Prostate gland (tissue), 2 donors: ENCODE measurements at regions not wholly inside any gene's neighbourhood (a gene's known extent, or its start where the extent isn't known, plus 50 kb on each side); places are given as distances from the start of the nearest gene placed in this dataset.

Experiments
- POLR2A ChIP-seq: fragments of 450-650 bp; IDR thresholded peaks from one replicate; pipeline ENCODE4 v1.6.1; 2016; ENCODE audit warnings: antibody characterized with exemption, mild to moderate bottlenecking
- POLR2AphosphoS5 ChIP-seq: sonication (generic); formaldehyde crosslinking; IDR thresholded peaks from one replicate; pipeline ENCODE4 v1.6.1; 2017; ENCODE audit warnings: antibody characterized with exemption
- TF ChIP-seq, protein P1 (sequence below), 4 experiments: fragments of 200-600 bp in 2 of 4; fragments of 450-650 bp in 2 of 4; sonication (generic) in 2 of 4; IDR thresholded peaks; 1 replicate in 3 of 4; 2 replicates in 1 of 4; pipeline ENCODE4 v1.5.1; 2016 to 2019; ENCODE audit warnings: antibody characterized with exemption in 4 of 4, mild to moderate bottlenecking in 2 of 4, moderate library complexity in 2 of 4

DNA sequence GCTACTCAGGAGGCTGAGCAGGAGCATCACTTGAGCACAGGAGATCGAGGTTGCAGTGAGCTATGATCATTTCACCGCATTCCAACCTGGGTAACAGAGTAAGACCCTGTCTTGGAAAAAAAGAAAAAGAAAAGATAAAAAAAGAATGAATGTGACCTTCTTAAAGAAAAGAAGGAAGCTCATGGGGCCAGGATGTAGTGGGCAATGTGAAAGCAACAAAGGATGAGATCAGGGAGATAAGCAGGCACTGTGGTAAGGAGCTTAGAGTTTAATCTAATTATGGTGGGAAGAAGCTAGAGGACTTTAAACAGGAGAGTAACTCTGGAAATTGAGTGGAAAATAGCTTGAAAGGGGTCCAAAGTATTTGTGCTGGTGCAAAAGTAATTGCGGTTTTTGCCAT is 231.6 kb upstream of the UBE2E2 start:
- TF ChIP-seq, protein P1, sequence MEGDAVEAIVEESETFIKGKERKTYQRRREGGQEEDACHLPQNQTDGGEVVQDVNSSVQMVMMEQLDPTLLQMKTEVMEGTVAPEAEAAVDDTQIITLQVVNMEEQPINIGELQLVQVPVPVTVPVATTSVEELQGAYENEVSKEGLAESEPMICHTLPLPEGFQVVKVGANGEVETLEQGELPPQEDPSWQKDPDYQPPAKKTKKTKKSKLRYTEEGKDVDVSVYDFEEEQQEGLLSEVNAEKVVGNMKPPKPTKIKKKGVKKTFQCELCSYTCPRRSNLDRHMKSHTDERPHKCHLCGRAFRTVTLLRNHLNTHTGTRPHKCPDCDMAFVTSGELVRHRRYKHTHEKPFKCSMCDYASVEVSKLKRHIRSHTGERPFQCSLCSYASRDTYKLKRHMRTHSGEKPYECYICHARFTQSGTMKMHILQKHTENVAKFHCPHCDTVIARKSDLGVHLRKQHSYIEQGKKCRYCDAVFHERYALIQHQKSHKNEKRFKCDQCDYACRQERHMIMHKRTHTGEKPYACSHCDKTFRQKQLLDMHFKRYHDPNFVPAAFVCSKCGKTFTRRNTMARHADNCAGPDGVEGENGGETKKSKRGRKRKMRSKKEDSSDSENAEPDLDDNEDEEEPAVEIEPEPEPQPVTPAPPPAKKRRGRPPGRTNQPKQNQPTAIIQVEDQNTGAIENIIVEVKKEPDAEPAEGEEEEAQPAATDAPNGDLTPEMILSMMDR (IDR thresholded peaks at IDR 0.05): no peak
- no peak for TF ChIP-seq POLR2A
- TF ChIP-seq POLR2AphosphoS5: no peak
